Brain microvascular endothelial cell (primary cell): ENCODE measurements at regions not wholly inside any gene's neighbourhood (a gene's known extent, or its start where the extent isn't known, plus 50 kb on each side); places are given as distances from the start of the nearest gene placed in this dataset.

Experiments used
- DNase-seq: peaks from one replicate; pipeline ENCODE4 v3.0.0-alpha.2; 2020
- H3K27ac ChIP-seq: fragments of 250-450 bp; sonication (Bioruptor Pico); 2 replicates; pipeline ENCODE4 v1.5.1; 2020; ENCODE audit warnings: mild to moderate bottlenecking, moderate library complexity
- H3K27me3 ChIP-seq: fragments of 250-450 bp; sonication (Bioruptor Pico); replicated peaks from 2 replicates; pipeline ENCODE4 v1.5.1; 2020; ENCODE audit warnings: mild to moderate bottlenecking
- H3K36me3 ChIP-seq: fragments of 250-450 bp; sonication (Bioruptor Pico); replicated peaks from 2 replicates; pipeline ENCODE4 v1.5.1; 2020; ENCODE audit warnings: mild to moderate bottlenecking
- H3K4me3 ChIP-seq: 2 replicates; pipeline ENCODE4 v1.5.1; 2011; ENCODE audit warnings: low read depth, mild to moderate bottlenecking, control low read depth, low read length, moderate library complexity
- CTCF ChIP-seq: IDR thresholded peaks from 2 replicates; pipeline ENCODE4 v1.5.1; 2011; ENCODE audit warnings: low read depth, mild to moderate bottlenecking, moderate library complexity, low read length, control low read depth, inconsistent platforms; ENCODE audit errors: missing control alignments
- in situ Hi-C: cut with HindIII; loops from 2 replicates; pipeline ENCODE4 v1.10.0; 2017; ENCODE audit warnings: low sequenced_read_pairs, low pct_ligation_motif_present

GRCh38 chr12:24198936-24199671, 249.6 kb upstream of the SOX5 start:
- DNase-seq = no peak
- TF ChIP-seq CTCF = peak; percentile 22
- Histone ChIP-seq H3K36me3 (no peaks in the 10 kb centered on the region), H3K27me3 (no peaks in the 10 kb centered on the region), H3K4me3 (no peak overlapping the region), H3K27ac (no peak overlapping the region)
- in situ Hi-C loops = no loop called here

GRCh38 chr12:24198070-24198469, 248.6 kb upstream of the SOX5 start:
- DNase-seq = peak; percentile 64
- Histone ChIP-seq H3K36me3 (no peaks in the 10 kb centered on the region), H3K27me3 (no peaks in the 10 kb centered on the region), H3K27ac (peak overlapping the region; percentile 13), H3K4me3 (no peak overlapping the region)
- TF ChIP-seq CTCF = no peak
- in situ Hi-C loops = no loop called here

- no peak for TF ChIP-seq CTCF
- H3K4me3 ChIP-seq = no peak overlapping the region
- no peak for DNase-seq
- no peak overlapping the region for H3K27ac ChIP-seq
- H3K27me3 ChIP-seq = no peaks in the 10 kb centered on the region
- in situ Hi-C loops = no loop called here
- H3K36me3 ChIP-seq = no peaks in the 10 kb centered on the region
Measured at GRCh38 chr12:24197532-24197931, 248.1 kb upstream of the SOX5 start.

GRCh38 chr12:24195063-24195462, 245.6 kb upstream of the SOX5 start:
- in situ Hi-C loops = no loop called here
- TF ChIP-seq CTCF = no peak
- Histone ChIP-seq H3K36me3 (no peaks in the 10 kb centered on the region), H3K27ac (no peak overlapping the region), H3K4me3 (no peak overlapping the region), H3K27me3 (no peaks in the 10 kb centered on the region)
- no peak for DNase-seq

- H3K27ac ChIP-seq = no peak overlapping the region
- in situ Hi-C loops = no loop called here
- TF ChIP-seq CTCF = no peak
- no peak for DNase-seq
- H3K36me3 ChIP-seq = no peaks in the 10 kb centered on the region
- no peaks in the 10 kb centered on the region for H3K27me3 ChIP-seq
- no peak overlapping the region for H3K4me3 ChIP-seq
Measured at GRCh38 chr12:24191117-24191516, 241.6 kb upstream of the SOX5 start.

- Histone ChIP-seq H3K27ac (no peak overlapping the region), H3K27me3 (no peaks in the 10 kb centered on the region), H3K36me3 (no peaks in the 10 kb centered on the region), H3K4me3 (no peak overlapping the region)
- in situ Hi-C loops = no loop called here
- DNase-seq = no peak
- TF ChIP-seq CTCF = no peak
Measured at GRCh38 chr12:24185782-24186181, 236.3 kb upstream of the SOX5 start.
